GM06990 (cell line): ENCODE measurements at regions not wholly inside any gene's neighbourhood (a gene's known extent, or its start where the extent isn't known, plus 50 kb on each side); places are given as distances from the start of the nearest gene placed in this dataset.
"Not testable (repeated sequence)": the region's sequence is repeated elsewhere in the genome, so short reads cannot be mapped to it uniquely, and the experiment has no call there.

Source experiments
- DNase-seq: peaks from one replicate; pipeline ENCODE4 v3.0.0-alpha.2; 2011; ENCODE audit not compliant: insufficient read length; ENCODE audit errors: extremely low read depth
- H3K27me3 ChIP-seq: replicated peaks from 2 replicates; pipeline ENCODE4 v1.6.0; 2011; ENCODE audit warnings: low read length; ENCODE audit not compliant: control insufficient read depth, insufficient read depth
- H3K36me3 ChIP-seq: 2 replicates; pipeline ENCODE4 v1.5.1; 2011; ENCODE audit warnings: low read length; ENCODE audit not compliant: control insufficient read depth, insufficient read depth
- H3K4me3 ChIP-seq: replicated peaks from 2 replicates; pipeline ENCODE4 v1.5.1; 2011; ENCODE audit warnings: low read depth, mild to moderate bottlenecking, control low read depth, low read length
- TF ChIP-seq, protein P1 (sequence below): IDR thresholded peaks from 2 replicates; pipeline ENCODE4 v1.5.1; 2011; ENCODE audit warnings: low read length, control low read depth, mild to moderate bottlenecking, inconsistent platforms; ENCODE audit not compliant: insufficient read depth, poor library complexity, severe bottlenecking

DNA sequence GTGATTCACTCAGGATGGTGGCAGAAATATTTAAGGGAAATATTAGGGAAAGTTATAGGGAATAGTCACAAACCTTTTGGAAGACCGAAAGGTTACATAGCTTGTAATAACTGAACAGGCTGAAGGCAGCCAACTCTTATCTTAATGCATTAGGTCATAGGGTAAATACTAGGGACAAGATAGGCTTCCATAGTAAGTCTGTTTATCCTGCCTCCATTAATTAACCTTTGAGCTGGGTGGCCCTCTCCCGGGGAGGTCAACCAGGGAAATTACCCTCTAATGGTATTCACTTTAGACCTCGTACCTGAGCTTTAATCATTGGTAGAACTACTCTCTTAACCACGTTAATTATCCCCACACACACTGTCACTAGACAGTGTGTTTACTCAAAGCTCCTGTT, 981.8 kb downstream of the SLC16A7 start:
- Histone ChIP-seq H3K4me3 (no peak overlapping the region), H3K36me3 (no peaks in the 10 kb centered on the region), H3K27me3 (no peaks in the 10 kb centered on the region)
- TF ChIP-seq, protein P1, sequence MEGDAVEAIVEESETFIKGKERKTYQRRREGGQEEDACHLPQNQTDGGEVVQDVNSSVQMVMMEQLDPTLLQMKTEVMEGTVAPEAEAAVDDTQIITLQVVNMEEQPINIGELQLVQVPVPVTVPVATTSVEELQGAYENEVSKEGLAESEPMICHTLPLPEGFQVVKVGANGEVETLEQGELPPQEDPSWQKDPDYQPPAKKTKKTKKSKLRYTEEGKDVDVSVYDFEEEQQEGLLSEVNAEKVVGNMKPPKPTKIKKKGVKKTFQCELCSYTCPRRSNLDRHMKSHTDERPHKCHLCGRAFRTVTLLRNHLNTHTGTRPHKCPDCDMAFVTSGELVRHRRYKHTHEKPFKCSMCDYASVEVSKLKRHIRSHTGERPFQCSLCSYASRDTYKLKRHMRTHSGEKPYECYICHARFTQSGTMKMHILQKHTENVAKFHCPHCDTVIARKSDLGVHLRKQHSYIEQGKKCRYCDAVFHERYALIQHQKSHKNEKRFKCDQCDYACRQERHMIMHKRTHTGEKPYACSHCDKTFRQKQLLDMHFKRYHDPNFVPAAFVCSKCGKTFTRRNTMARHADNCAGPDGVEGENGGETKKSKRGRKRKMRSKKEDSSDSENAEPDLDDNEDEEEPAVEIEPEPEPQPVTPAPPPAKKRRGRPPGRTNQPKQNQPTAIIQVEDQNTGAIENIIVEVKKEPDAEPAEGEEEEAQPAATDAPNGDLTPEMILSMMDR = no peak
- no peak for DNase-seq

DNA sequence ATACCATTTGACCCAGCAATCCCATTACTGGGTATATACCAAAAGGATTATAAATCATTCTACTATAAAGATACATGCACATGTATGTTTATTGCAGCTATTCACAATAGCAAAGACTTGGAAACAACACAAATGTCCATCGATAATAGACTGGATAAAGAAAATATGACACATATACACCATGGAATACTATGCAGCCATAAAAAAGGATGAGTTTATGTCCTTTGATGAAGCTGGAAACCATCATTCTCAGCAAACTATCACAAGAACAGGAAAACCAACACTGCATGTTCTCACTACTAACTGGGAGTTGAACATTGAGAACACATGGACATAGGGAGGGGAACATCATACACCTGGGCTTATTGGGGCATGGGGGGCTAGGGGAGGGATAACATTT, 991.8 kb downstream of the SLC16A7 start:
- not testable (repeated sequence) for DNase-seq, H3K36me3 ChIP-seq, H3K4me3 ChIP-seq, H3K27me3 ChIP-seq

DNA sequence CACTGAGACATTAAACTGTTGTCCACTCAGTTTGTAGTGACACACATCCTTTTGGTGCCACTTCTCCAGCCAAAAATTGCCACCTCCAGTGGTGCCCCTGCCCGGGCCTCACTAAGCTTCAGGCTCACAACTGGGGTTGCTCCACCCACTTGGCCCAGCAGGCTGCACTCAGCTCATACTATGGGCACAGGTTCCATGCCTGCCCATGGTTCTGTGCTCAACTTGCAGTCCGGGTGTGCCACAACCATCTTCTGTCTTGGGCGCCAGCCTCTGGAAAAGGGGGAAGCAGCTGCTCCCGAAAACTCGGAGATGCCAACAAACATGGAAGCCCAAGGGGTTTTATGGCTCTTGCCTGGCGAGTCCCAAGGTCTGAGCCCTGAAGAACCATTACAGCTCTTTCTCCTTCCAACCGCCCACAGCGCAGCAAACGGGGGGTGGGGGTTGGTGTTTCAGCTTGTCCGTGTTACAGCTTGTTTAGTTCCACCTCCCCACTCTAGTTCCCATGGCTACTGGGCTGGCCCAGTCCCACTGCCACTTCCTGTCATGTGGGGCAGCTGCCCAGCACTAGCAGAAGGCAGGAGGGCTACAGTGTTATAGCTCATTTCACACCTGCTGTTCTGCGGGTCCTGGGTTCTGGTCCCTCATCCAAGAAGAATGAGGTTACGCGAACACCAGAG, 998.3 kb downstream of the SLC16A7 start:
- DNase-seq = no peak
- Histone ChIP-seq H3K27me3 (no peaks in the 10 kb centered on the region), H3K36me3 (no peaks in the 10 kb centered on the region), H3K4me3 (no peak overlapping the region)
- TF ChIP-seq, protein P1 = no peak

DNA sequence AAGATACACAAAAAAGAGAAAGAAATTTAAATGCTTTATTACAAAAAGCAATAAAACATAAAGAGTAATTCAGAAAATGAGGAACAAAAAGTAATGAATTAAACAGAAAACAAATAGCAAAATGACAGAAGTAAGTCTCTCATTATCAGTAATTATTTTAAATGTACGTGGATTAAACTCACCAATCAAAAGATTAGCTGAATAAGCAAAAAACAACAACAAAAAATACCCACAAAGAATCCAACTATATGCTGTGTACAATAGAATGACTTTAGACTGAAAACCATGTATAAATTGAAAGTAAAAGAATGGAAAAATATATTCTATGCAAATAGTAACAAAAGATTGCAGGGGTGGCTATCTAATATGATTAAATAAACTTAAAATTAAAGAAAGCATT, 1006.8 kb downstream of the SLC16A7 start:
- DNase-seq = no peak
- H3K27me3 ChIP-seq = no peaks in the 10 kb centered on the region
- TF ChIP-seq, protein P1 = no peak
- no peaks in the 10 kb centered on the region for H3K36me3 ChIP-seq
- no peak overlapping the region for H3K4me3 ChIP-seq

DNA sequence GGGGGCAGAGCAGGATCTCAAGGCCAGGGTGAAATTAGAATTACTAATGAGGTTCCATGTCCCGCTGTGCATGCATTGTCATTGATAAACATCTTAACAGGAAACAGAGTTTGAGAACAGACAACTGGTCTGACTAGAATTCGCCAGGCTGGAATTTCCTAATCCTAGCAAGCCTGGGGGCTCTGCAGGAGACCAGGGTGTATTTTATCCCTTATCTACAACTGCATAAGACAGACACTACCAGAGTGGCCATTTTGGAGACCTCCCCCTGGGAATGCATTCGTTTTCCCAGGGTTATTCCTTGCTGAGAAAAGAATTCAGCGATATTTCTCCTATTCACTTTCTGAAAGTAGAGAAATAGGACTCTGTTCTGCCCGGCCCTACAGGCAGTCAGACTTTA, 1007.6 kb downstream of the SLC16A7 start:
- DNase-seq, H3K36me3 ChIP-seq, H3K27me3 ChIP-seq, H3K4me3 ChIP-seq: not testable (repeated sequence)

DNA sequence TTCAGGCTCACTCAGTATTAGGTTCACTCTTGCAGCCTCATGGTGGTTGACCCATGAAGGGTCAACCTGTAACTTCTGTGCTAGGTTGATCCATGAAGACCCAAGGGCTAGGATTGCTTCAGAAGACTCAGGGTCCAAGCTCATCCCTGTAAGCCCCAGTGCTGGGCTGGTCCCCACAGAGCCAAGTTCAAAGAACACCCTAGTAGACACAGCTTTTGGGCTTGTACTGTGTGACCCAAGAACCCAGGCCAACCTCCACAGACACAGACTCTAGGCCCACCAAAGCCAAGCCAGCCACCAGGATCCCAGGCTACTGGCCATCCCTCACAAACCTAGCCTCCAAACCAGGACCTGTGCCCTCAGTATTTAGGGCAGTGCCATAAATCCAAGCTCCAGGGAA, 1020.6 kb downstream of the SLC16A7 start:
- no peak for DNase-seq
- Histone ChIP-seq H3K36me3 (no peaks in the 10 kb centered on the region), H3K27me3 (no peaks in the 10 kb centered on the region), H3K4me3 (no peak overlapping the region)
- TF ChIP-seq, protein P1 = no peak

DNA sequence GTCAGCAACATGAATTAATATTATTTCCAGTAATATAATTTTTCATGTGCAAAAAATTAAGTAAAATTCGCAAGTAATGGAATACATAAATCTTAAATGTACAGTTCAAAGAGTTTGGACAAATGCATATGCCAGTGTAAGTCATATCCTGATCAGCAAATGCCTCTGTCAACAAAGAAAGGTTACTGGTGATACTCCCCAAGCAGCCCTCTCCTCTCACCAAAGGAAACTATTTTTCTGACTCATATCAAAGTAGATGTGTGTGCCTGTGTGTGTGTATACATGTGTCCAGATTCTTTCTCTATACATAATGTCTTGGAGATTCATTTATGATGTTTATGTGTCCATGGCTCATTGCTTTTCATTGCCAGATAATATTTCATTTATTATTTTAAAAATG, 1035.0 kb downstream of the SLC16A7 start:
- TF ChIP-seq, protein P1 = no peak
- no peak for DNase-seq
- Histone ChIP-seq H3K36me3 (no peaks in the 10 kb centered on the region), H3K27me3 (no peaks in the 10 kb centered on the region), H3K4me3 (no peak overlapping the region)
